ENCODE measurements at regions not wholly inside any gene's neighbourhood (a gene's known extent, or its start where the extent isn't known, plus 50 kb on each side); places are given as distances from the start of the nearest gene placed in this dataset.
A peak's percentile ranks its signal among the peaks of the same experiment; 100 is the strongest.
"Not testable (repeated sequence)": the region's sequence is repeated elsewhere in the genome, so short reads cannot be mapped to it uniquely, and the experiment has no call there.

- Mint-ChIP-seq H3K4me1 (ENCODE audit: low read depth) (peaks cover 25% of the 10 kb centered on the region), H3K27ac (no peak overlapping the region), H3K36me3 (ENCODE audit: low read depth) (no peaks in the 10 kb centered on the region), H3K4me3 (no peak overlapping the region), H3K9me3 (ENCODE audit: insufficient read depth) (peaks cover 18% of the 10 kb centered on the region), H3K27me3 (ENCODE audit: low read depth) (peaks cover 35% of the 10 kb centered on the region)
- ChIA-PET POLR2A (no interaction called here), CTCF (no interaction called here)
- ATAC-seq, result no peak
- no peak for DNase-seq
Observed at GRCh38 chr9:117821954-117822353, 117.8 kb downstream of the TLR4 start.

- POLR2A ChIA-PET, result no interaction called here
- H3K27ac Mint-ChIP-seq, result no peak overlapping the region
- peaks cover 18% of the 10 kb centered on the region for H3K9me3 Mint-ChIP-seq (ENCODE audit: insufficient read depth)
- no peak overlapping the region for H3K4me3 Mint-ChIP-seq
- CTCF ChIA-PET, result interaction anchor here (0.6 kb wide), 1 partner anchor 299 kb away, joined by 3 read pairs; no protein-coding TSS in a partner anchor
- H3K27me3 Mint-ChIP-seq (ENCODE audit: low read depth), result peaks cover 29% of the 10 kb centered on the region
- no peak for ATAC-seq
- H3K36me3 Mint-ChIP-seq (ENCODE audit: low read depth), result no peaks in the 10 kb centered on the region
- DNase-seq, result no peak
- peaks cover 26% of the 10 kb centered on the region for H3K4me1 Mint-ChIP-seq (ENCODE audit: low read depth)
Observed at GRCh38 chr9:117823576-117823975, 119.4 kb downstream of the TLR4 start.

GRCh38 chr9:117825609-117826347, 121.6 kb downstream of the TLR4 start:
- ChIA-PET CTCF (no interaction called here), POLR2A (no interaction called here)
- Mint-ChIP-seq H3K36me3 (ENCODE audit: low read depth) (no peaks in the 10 kb centered on the region), H3K27ac (peak overlapping the region; percentile 78), H3K27me3 (ENCODE audit: low read depth) (peaks cover 38% of the 10 kb centered on the region), H3K4me1 (ENCODE audit: low read depth) (peaks cover 26% of the 10 kb centered on the region), H3K9me3 (ENCODE audit: insufficient read depth) (peaks cover 18% of the 10 kb centered on the region), H3K4me3 (peak overlapping the region; percentile 22)
- DNase-seq (peak; percentile 80), ATAC-seq (peak; percentile 93)

- Mint-ChIP-seq H3K9me3 (ENCODE audit: insufficient read depth) (peaks cover 18% of the 10 kb centered on the region), H3K4me1 (ENCODE audit: low read depth) (peaks cover 26% of the 10 kb centered on the region), H3K27ac (no peak overlapping the region), H3K4me3 (no peak overlapping the region), H3K27me3 (ENCODE audit: low read depth) (peaks cover 42% of the 10 kb centered on the region), H3K36me3 (ENCODE audit: low read depth) (no peaks in the 10 kb centered on the region)
- POLR2A ChIA-PET, result no interaction called here
- DNase-seq (no peak), ATAC-seq (no peak)
- CTCF ChIA-PET, result no interaction called here
Observed at GRCh38 chr9:117826837-117827236, 122.6 kb downstream of the TLR4 start.

- DNase-seq, result no peak
- peaks cover 44% of the 10 kb centered on the region for H3K27me3 Mint-ChIP-seq (ENCODE audit: low read depth)
- no peaks in the 10 kb centered on the region for H3K36me3 Mint-ChIP-seq (ENCODE audit: low read depth)
- H3K4me1 Mint-ChIP-seq (ENCODE audit: low read depth), result peaks cover 26% of the 10 kb centered on the region
- peaks cover 18% of the 10 kb centered on the region for H3K9me3 Mint-ChIP-seq (ENCODE audit: insufficient read depth)
- H3K27ac Mint-ChIP-seq, result no peak overlapping the region
- ChIA-PET POLR2A (no interaction called here), CTCF (no interaction called here)
- no peak overlapping the region for H3K4me3 Mint-ChIP-seq
- no peak for ATAC-seq
Observed at GRCh38 chr9:117827456-117827855, 123.3 kb downstream of the TLR4 start.

GRCh38 chr9:117828466-117828865, 124.3 kb downstream of the TLR4 start:
- no peak overlapping the region for H3K27ac Mint-ChIP-seq
- no peaks in the 10 kb centered on the region for H3K36me3 Mint-ChIP-seq (ENCODE audit: low read depth)
- POLR2A ChIA-PET, result no interaction called here
- ATAC-seq (no peak), DNase-seq (no peak)
- peaks cover 41% of the 10 kb centered on the region for H3K27me3 Mint-ChIP-seq (ENCODE audit: low read depth)
- H3K4me1 Mint-ChIP-seq (ENCODE audit: low read depth), result peaks cover 26% of the 10 kb centered on the region
- CTCF ChIA-PET, result no interaction called here
- H3K9me3 Mint-ChIP-seq (ENCODE audit: insufficient read depth), result peaks cover 18% of the 10 kb centered on the region
- no peak overlapping the region for H3K4me3 Mint-ChIP-seq

GRCh38 chr9:117835798-117836197, 131.6 kb downstream of the TLR4 start:
- POLR2A ChIA-PET, result no interaction called here
- Mint-ChIP-seq H3K27me3 (ENCODE audit: low read depth) (peaks cover 14% of the 10 kb centered on the region), H3K4me3 (no peak overlapping the region), H3K27ac (no peak overlapping the region), H3K4me1 (ENCODE audit: low read depth) (peaks cover 1% of the 10 kb centered on the region), H3K9me3 (ENCODE audit: insufficient read depth) (no peaks in the 10 kb centered on the region), H3K36me3 (ENCODE audit: low read depth) (no peaks in the 10 kb centered on the region)
- CTCF ChIA-PET, result no interaction called here
- ATAC-seq (no peak), DNase-seq (no peak)

- DNase-seq, result no peak
- no peaks in the 10 kb centered on the region for H3K36me3 Mint-ChIP-seq (ENCODE audit: low read depth)
- no peak for ATAC-seq
- POLR2A ChIA-PET, result no interaction called here
- H3K4me1 Mint-ChIP-seq (ENCODE audit: low read depth), result peaks cover 1% of the 10 kb centered on the region
- H3K9me3 Mint-ChIP-seq (ENCODE audit: insufficient read depth), result no peaks in the 10 kb centered on the region
- H3K4me3 Mint-ChIP-seq, result no peak overlapping the region
- H3K27me3 Mint-ChIP-seq (ENCODE audit: low read depth), result peaks cover 10% of the 10 kb centered on the region
- H3K27ac Mint-ChIP-seq, result no peak overlapping the region
- CTCF ChIA-PET, result interaction anchor here (0.7 kb wide), 1 partner anchor 223 kb away, joined by 4 read pairs; no protein-coding TSS in a partner anchor
Observed at GRCh38 chr9:117839862-117840261, 135.7 kb downstream of the TLR4 start.

GRCh38 chr9:117851836-117852461, 147.7 kb downstream of the TLR4 start:
- H3K9me3 Mint-ChIP-seq (ENCODE audit: insufficient read depth); H3K4me3 Mint-ChIP-seq; H3K4me1 Mint-ChIP-seq (ENCODE audit: low read depth); H3K27ac Mint-ChIP-seq; POLR2A ChIA-PET; H3K36me3 Mint-ChIP-seq (ENCODE audit: low read depth); CTCF ChIA-PET; ATAC-seq; DNase-seq; H3K27me3 Mint-ChIP-seq (ENCODE audit: low read depth): not testable (repeated sequence)

GRCh38 chr9:117858561-117858960, 154.4 kb downstream of the TLR4 start:
- CTCF ChIA-PET, result no interaction called here
- no peaks in the 10 kb centered on the region for H3K27me3 Mint-ChIP-seq (ENCODE audit: low read depth)
- no peak overlapping the region for H3K4me3 Mint-ChIP-seq
- H3K36me3 Mint-ChIP-seq (ENCODE audit: low read depth), result no peaks in the 10 kb centered on the region
- no peaks in the 10 kb centered on the region for H3K4me1 Mint-ChIP-seq (ENCODE audit: low read depth)
- POLR2A ChIA-PET, result no interaction called here
- no peaks in the 10 kb centered on the region for H3K9me3 Mint-ChIP-seq (ENCODE audit: insufficient read depth)
- DNase-seq (no peak), ATAC-seq (no peak)
- no peak overlapping the region for H3K27ac Mint-ChIP-seq

- no peak for DNase-seq
- CTCF ChIA-PET, result no interaction called here
- no peaks in the 10 kb centered on the region for H3K4me1 Mint-ChIP-seq (ENCODE audit: low read depth)
- POLR2A ChIA-PET, result no interaction called here
- H3K4me3 Mint-ChIP-seq, result no peak overlapping the region
- no peaks in the 10 kb centered on the region for H3K36me3 Mint-ChIP-seq (ENCODE audit: low read depth)
- no peaks in the 10 kb centered on the region for H3K27me3 Mint-ChIP-seq (ENCODE audit: low read depth)
- H3K27ac Mint-ChIP-seq, result no peak overlapping the region
- no peak for ATAC-seq
- no peaks in the 10 kb centered on the region for H3K9me3 Mint-ChIP-seq (ENCODE audit: insufficient read depth)
Observed at GRCh38 chr9:117860849-117861248, 156.6 kb downstream of the TLR4 start.

- no peak overlapping the region for H3K4me3 Mint-ChIP-seq
- H3K27ac Mint-ChIP-seq, result no peak overlapping the region
- ATAC-seq, result no peak
- DNase-seq, result no peak
- H3K9me3 Mint-ChIP-seq (ENCODE audit: insufficient read depth), result no peaks in the 10 kb centered on the region
- H3K27me3 Mint-ChIP-seq (ENCODE audit: low read depth), result no peaks in the 10 kb centered on the region
- no peaks in the 10 kb centered on the region for H3K4me1 Mint-ChIP-seq (ENCODE audit: low read depth)
- ChIA-PET POLR2A (no interaction called here), CTCF (no interaction called here)
- H3K36me3 Mint-ChIP-seq (ENCODE audit: low read depth), result no peaks in the 10 kb centered on the region
Observed at GRCh38 chr9:117864385-117865057, 160.3 kb downstream of the TLR4 start.

Data from activated CD8-positive, alpha-beta T cell treated with anti-CD3 and anti-CD28 coated beads, Interleukin-2, amount 10 ng/mL, durations not matched to agents 7 days and 5 days (primary cell).